ENCODE measurements at regions not wholly inside any gene's neighbourhood (a gene's known extent, or its start where the extent isn't known, plus 50 kb on each side); places are given as distances from the start of the nearest gene placed in this dataset.

- TF ChIP-seq ZNF462 (CRISPR knock-in tag; IDR thresholded peaks at IDR 0.05) (no peak), ZNF331 (CRISPR knock-in tag; IDR thresholded peaks at IDR 0.05; ENCODE audit: low read depth) (no peak), JUNB (IDR thresholded peaks at IDR 0.05; ENCODE audit: unreplicated experiment) (no peak), CTCF (conservative IDR thresholded peaks at IDR 0.05; ENCODE audit: low read depth in 2 of 2) (no peak), STAT1 (IDR thresholded peaks at IDR 0.05; ENCODE audit: unreplicated experiment) (no peak), ETS1 (IDR thresholded peaks at IDR 0.05) (no peak), NANOG (IDR thresholded peaks at IDR 0.05; ENCODE audit: borderline replicate concordance) (no peak), CREB1 (CRISPR knock-in tag; IDR thresholded peaks at IDR 0.05; ENCODE audit: low read depth) (no peak)
Measured at GRCh38 chr9:91024841-91025240, 223.2 kb downstream of the SYK start (continued).
